ENCODE measurements at regions not wholly inside any gene's neighbourhood (a gene's known extent, or its start where the extent isn't known, plus 50 kb on each side); places are given as distances from the start of the nearest gene placed in this dataset.

Small RNA genes lying in the stretch of these regions (small RNA-seq; reads per million reads assigned to genes)
- gene RNU6-555P = 0 reads per million in 4 donors

Measured in stomach (tissue), 4 donors.